Kidney (tissue), 13 donors: ENCODE measurements at regions not wholly inside any gene's neighbourhood (a gene's known extent, or its start where the extent isn't known, plus 50 kb on each side); places are given as distances from the start of the nearest gene placed in this dataset.
A peak's percentile ranks its signal among the peaks of the same experiment; 100 is the strongest.

Experiments used
- DNase-seq, 5 donors: peaks; one replicate each; pipeline ENCODE4 v3.0.0-alpha.2; 2013 to 2020
- FAIRE-seq: peaks from 2 replicates; lab custom pipeline; 2012; peaks lifted over from hg19 to GRCh38; lab: Jason Lieb, UNC
- H3K27ac ChIP-seq, 2 donors: one replicate each; pipeline ENCODE4 v1.7.0; 2013; ENCODE audit warnings: low read depth in 2 of 2, low read length in 2 of 2, inconsistent platforms in 1 of 2
- H3K27me3 ChIP-seq: one replicate; pipeline ENCODE4 v1.7.1; 2013; ENCODE audit warnings: low read length, inconsistent platforms; ENCODE audit not compliant: control insufficient read depth, insufficient read depth
- H3K36me3 ChIP-seq, 3 donors: one replicate each; pipeline versions ENCODE4 v1.7.0 to v1.7.1; 2013; ENCODE audit warnings: low read length in 3 of 3, control low read depth in 1 of 3, inconsistent platforms in 1 of 3; ENCODE audit not compliant: insufficient read depth in 3 of 3, control insufficient read depth in 2 of 3
- H3K4me1 ChIP-seq, 3 donors: one replicate each; pipeline versions ENCODE4 v1.7.0 to v1.7.1; 2013; ENCODE audit warnings: low read length in 3 of 3, inconsistent platforms in 1 of 3, low read depth in 1 of 3; ENCODE audit not compliant: control insufficient read depth in 2 of 3, insufficient read depth in 2 of 3
- H3K4me3 ChIP-seq, 3 donors: one replicate each; pipeline versions ENCODE4 v1.7.0 to v1.8.1; 2013; ENCODE audit warnings: low read length in 3 of 3, control low read depth in 1 of 3, inconsistent platforms in 1 of 3
- H3K9ac ChIP-seq, 3 donors: one replicate each; pipeline versions ENCODE4 v1.7.0 to v1.7.1; 2013; ENCODE audit warnings: low read length in 3 of 3, control low read depth in 1 of 3, inconsistent platforms in 1 of 3
- H3K9me3 ChIP-seq, 3 donors: one replicate each; pipeline versions ENCODE4 v1.7.0 to v1.7.1; 2013; ENCODE audit warnings: low read length in 3 of 3, control low read depth in 1 of 3, inconsistent platforms in 1 of 3; ENCODE audit not compliant: control insufficient read depth in 2 of 3, insufficient read depth in 1 of 3
- CTCF ChIP-seq: IDR thresholded peaks from 3 replicates; pipeline ENCODE4 v1.5.1; 2012; ENCODE audit warnings: mild to moderate bottlenecking, moderate library complexity, borderline replicate concordance; ENCODE audit not compliant: insufficient read depth; ENCODE audit errors: extremely low read depth
- intact Hi-C: fragments of 100-400 bp; cut with DNase I; formaldehyde crosslinking; loops from one replicate; pipeline ENCODE4 v1.11.1; 2022
- donor health status: control.
- donor health status: control.
- donor health status: control.
- donor health status: control.
- donor health status: control.
- donor health status: DM: yes; HTN: yes; CAD: no.
- donor health status: Normal renal cell carcinoma (clear cell type).

- no peaks in the 10 kb centered on the region for H3K9me3 ChIP-seq
- H3K27ac ChIP-seq: no peak overlapping the region
- no peak overlapping the region for H3K9ac ChIP-seq
- no peaks in the 10 kb centered on the region for H3K4me1 ChIP-seq
- no peak for TF ChIP-seq CTCF
- no peaks in the 10 kb centered on the region for H3K27me3 ChIP-seq
- intact Hi-C loops: no loop called here
- no peak for FAIRE-seq
- H3K4me3 ChIP-seq: no peak overlapping the region
- H3K36me3 ChIP-seq: no peaks in the 10 kb centered on the region
- DNase-seq: no peak
Measured at GRCh38 chr4:104066533-104066932, 346.7 kb upstream of the TACR3 start.

- H3K9ac ChIP-seq: no peak overlapping the region
- intact Hi-C loops: no loop called here
- peak; percentile 43 for TF ChIP-seq CTCF
- no peaks in the 10 kb centered on the region for H3K36me3 ChIP-seq
- FAIRE-seq (no peak), DNase-seq (peak in 4 of 5 donors; percentile 52 to 71 (median 60))
- no peaks in the 10 kb centered on the region for H3K4me1 ChIP-seq
- no peaks in the 10 kb centered on the region for H3K27me3 ChIP-seq
- H3K4me3 ChIP-seq: no peak overlapping the region
- no peak overlapping the region for H3K27ac ChIP-seq
- no peaks in the 10 kb centered on the region for H3K9me3 ChIP-seq
Measured at GRCh38 chr4:104064646-104065577, 345.1 kb upstream of the TACR3 start.

GRCh38 chr4:104063341-104063740, 343.6 kb upstream of the TACR3 start:
- H3K9me3 ChIP-seq: no peaks in the 10 kb centered on the region
- DNase-seq (no peak), FAIRE-seq (no peak)
- no peaks in the 10 kb centered on the region for H3K27me3 ChIP-seq
- no peak overlapping the region for H3K9ac ChIP-seq
- no peaks in the 10 kb centered on the region for H3K4me1 ChIP-seq
- no peak overlapping the region for H3K27ac ChIP-seq
- intact Hi-C loops: no loop called here
- no peak overlapping the region for H3K4me3 ChIP-seq
- H3K36me3 ChIP-seq: no peaks in the 10 kb centered on the region
- TF ChIP-seq CTCF: no peak
